GM12878 (cell line): ENCODE measurements at regions not wholly inside any gene's neighbourhood (a gene's known extent, or its start where the extent isn't known, plus 50 kb on each side); places are given as distances from the start of the nearest gene placed in this dataset.

ENCODE experiments used
- ATAC-seq: fragments of 200-7000 bp; cut with Tn5 transposase; 3 replicates; pipeline ENCODE4 v1.9.1; 2020; ENCODE audit warnings: mild to moderate bottlenecking, moderate library complexity
- BruUV-seq: library from RNA; stranded (reverse); fragments of 400-500 nt; replicated peaks from 2 replicates; lab custom pipeline; 2021; lab: Mats Ljungman, UMichigan
- CTCF ChIA-PET: fragments of 300-600 bp; sonication (Branson Sonifier 250); formaldehyde crosslinking; extraction: SDS; loops from one replicate; lab custom pipeline; 2021; ENCODE audit warnings: inconsistent platforms; lab: Yijun Ruan, JAX
- POLR2A ChIA-PET: fragments of 350-600 bp; formaldehyde crosslinking; extraction: SDS; loops from one replicate; lab custom pipeline; 2021; ENCODE audit warnings: inconsistent platforms; lab: Charles Lee
- RAD21 ChIA-PET: fragments of 300-600 bp; sonication (Branson Sonifier 250); formaldehyde crosslinking; loops from one replicate; lab custom pipeline; 2023; ENCODE audit warnings: antibody characterized with exemption; ENCODE audit not compliant: unreplicated experiment; lab: Charles Lee
- SMC1A ChIA-PET: fragments of 300-600 bp; sonication (Branson Sonifier 250); formaldehyde crosslinking; loops from one replicate; lab custom pipeline; 2023; ENCODE audit not compliant: unreplicated experiment, uncharacterized antibody; lab: Charles Lee
- DNase-seq: peaks from one replicate; pipeline ENCODE4 v3.0.0-alpha.2; 2011; ENCODE audit warnings: low read depth, low spot score
- FAIRE-seq: peaks from 3 replicates; lab custom pipeline; 2011; peaks lifted over from hg19 to GRCh38; lab: Jason Lieb, UNC
- H2AFZ ChIP-seq: 2 replicates; pipeline ENCODE4 v1.6.0; 2011; ENCODE audit warnings: low read depth, low read length, control low read depth; ENCODE audit not compliant: control insufficient read depth
- H3K27ac ChIP-seq: 2 replicates; pipeline ENCODE4 v1.5.1; 2011; ENCODE audit warnings: control low read depth; ENCODE audit not compliant: control insufficient read depth, insufficient read depth
- H3K27me3 ChIP-seq, 2 experiments: replicated peaks in 1 of 2; 2 replicates each; pipeline versions ENCODE4 v1.6.0 to v1.6.1; 2011; ENCODE audit warnings: low read length in 1 of 2; ENCODE audit not compliant: control insufficient read depth in 2 of 2, insufficient read depth in 2 of 2
- H3K36me3 ChIP-seq, 2 experiments: 2 replicates each; pipeline ENCODE4 v1.5.1; 2011; ENCODE audit warnings: low read length in 1 of 2; ENCODE audit not compliant: control insufficient read depth in 2 of 2, insufficient read depth in 2 of 2
- H3K4me1 ChIP-seq: 2 replicates; pipeline ENCODE4 v1.6.1; 2011; ENCODE audit warnings: mild to moderate bottlenecking, low read length, moderate library complexity, mixed read lengths; ENCODE audit not compliant: control insufficient read depth, insufficient read depth
- H3K4me2 ChIP-seq: 2 replicates; pipeline ENCODE4 v1.6.0; 2011; ENCODE audit warnings: control low read depth; ENCODE audit not compliant: control insufficient read depth, insufficient read depth
- H3K4me3 ChIP-seq: fragments of 200-600 bp; sonication (generic); 2 replicates; pipeline ENCODE4 v1.5.1; 2016
- H3K79me2 ChIP-seq: 2 replicates; pipeline ENCODE4 v1.6.0; 2011; ENCODE audit warnings: low read length; ENCODE audit not compliant: control insufficient read depth, insufficient read depth
- H3K9ac ChIP-seq: 2 replicates; pipeline ENCODE4 v1.8.0; 2011; ENCODE audit warnings: low read length, control low read depth, mixed read lengths; ENCODE audit not compliant: control insufficient read depth, insufficient read depth
- H3K9me3 ChIP-seq: replicated peaks from 3 replicates; pipeline ENCODE4 v1.5.1; 2011; ENCODE audit warnings: mild to moderate bottlenecking, low read length; ENCODE audit not compliant: control insufficient read depth, insufficient read depth
- H4K20me1 ChIP-seq: 2 replicates; pipeline ENCODE4 v1.6.0; 2011; ENCODE audit not compliant: control insufficient read depth, insufficient read depth
- BMI1 ChIP-seq: fragments of 450-650 bp; IDR thresholded peaks from 2 replicates; pipeline ENCODE4 v1.6.1; 2016; ENCODE audit warnings: mild to moderate bottlenecking, moderate library complexity, borderline replicate concordance
- CEBPB ChIP-seq, 2 experiments: fragments of 150-350 bp in 1 of 2; IDR thresholded peaks; 2 replicates each; pipeline ENCODE4 v1.6.1; 2012 to 2014; ENCODE audit warnings: low read depth in 2 of 2, low read length in 2 of 2, borderline replicate concordance in 1 of 2, inconsistent platforms in 1 of 2
- GABPA ChIP-seq: IDR thresholded peaks from 2 replicates; pipeline ENCODE4 v1.6.1; 2014; ENCODE audit warnings: antibody characterized with exemption, low read depth, mild to moderate bottlenecking, inconsistent platforms
- JUNB ChIP-seq: IDR thresholded peaks from 2 replicates; pipeline ENCODE4 v1.6.1; 2016; ENCODE audit warnings: antibody characterized with exemption, mild to moderate bottlenecking
- NR2C2 ChIP-seq: IDR thresholded peaks from 2 replicates; pipeline ENCODE4 v1.6.1; 2011; ENCODE audit warnings: borderline replicate concordance, low read depth; ENCODE audit not compliant: control insufficient read depth, insufficient read length
- SP1 ChIP-seq: IDR thresholded peaks from one replicate; pipeline ENCODE4 v1.6.1; 2011; ENCODE audit warnings: low read depth, low read length
- SPI1 ChIP-seq: IDR thresholded peaks from 2 replicates; pipeline ENCODE4 v1.6.1; 2011; ENCODE audit warnings: low read depth, mild to moderate bottlenecking, low read length, moderate library complexity, borderline replicate concordance; ENCODE audit not compliant: insufficient read depth
- WGBS: methylation state at CpG from one replicate; pipeline ENCODE4 v1.1.6; 2016; ENCODE audit warnings: low lambda C conversion rate; ENCODE audit not compliant: insufficient replicate concordance, insufficient coverage; ENCODE audit errors: missing lambda C conversion rate; 5-methylcytosine and 5-hydroxymethylcytosine counted together
- in situ Hi-C: fragments of 300-500 bp; cut with MboI; formaldehyde crosslinking; loops from 9 replicates; pipeline ENCODE4 v1.14.3; 2018; ENCODE audit warnings: mixed read lengths
- intact Hi-C: fragments of 100-400 bp; cut with micrococcal nuclease; formaldehyde crosslinking; loops from one replicate; pipeline ENCODE4 v1.14.2; 2022; ENCODE audit not compliant: unreplicated experiment

- CTCF ChIA-PET: no interaction called here
- Histone ChIP-seq H3K4me2 (no peak overlapping the region), H3K79me2 (no peaks in the 10 kb centered on the region), H3K9me3 (no peaks in the 10 kb centered on the region)
- intact Hi-C loops: no loop called here
- FAIRE-seq: no peak
- TF ChIP-seq JUNB (no peak), CEBPB (IDR thresholded peaks at IDR 0.05; ENCODE audit: borderline replicate concordance in 1 of 2, low read depth in 2 of 2, low read length in 2 of 2) (no peak), SP1 (no peak), NR2C2 (no peak)
- TF ChIP-seq, all 136 proteins: peak for 0
- Histone ChIP-seq H3K4me1 (no peaks in the 10 kb centered on the region), H3K27me3 (no peaks in the 10 kb centered on the region), H3K4me3 (no peak overlapping the region), H4K20me1 (no peaks in the 10 kb centered on the region), H2AFZ (no peak overlapping the region), H3K27ac (no peak overlapping the region), H3K36me3 (no peaks in the 10 kb centered on the region), H3K9ac (no peak overlapping the region)
- DNase-seq: no peak
- ChIA-PET POLR2A (interaction anchor here (0.5 kb wide), 1 partner anchor 106 kb away, joined by 5 read pairs; no protein-coding TSS in a partner anchor), RAD21 (no interaction called here), SMC1A (interaction anchor here (1.1 kb wide), 1 partner anchor 197 kb away, joined by 3 read pairs; no protein-coding TSS in a partner anchor)
- WGBS: 0% methylated on average over 1 of the region's 1 CpG
- ATAC-seq: no peak
- BruUV-seq: no TSS peak
- in situ Hi-C loops: no loop called here
These were observed 359.5 kb upstream of the ARGLU1 start for GRCh38 chr13:106927421-106927820.

DNA sequence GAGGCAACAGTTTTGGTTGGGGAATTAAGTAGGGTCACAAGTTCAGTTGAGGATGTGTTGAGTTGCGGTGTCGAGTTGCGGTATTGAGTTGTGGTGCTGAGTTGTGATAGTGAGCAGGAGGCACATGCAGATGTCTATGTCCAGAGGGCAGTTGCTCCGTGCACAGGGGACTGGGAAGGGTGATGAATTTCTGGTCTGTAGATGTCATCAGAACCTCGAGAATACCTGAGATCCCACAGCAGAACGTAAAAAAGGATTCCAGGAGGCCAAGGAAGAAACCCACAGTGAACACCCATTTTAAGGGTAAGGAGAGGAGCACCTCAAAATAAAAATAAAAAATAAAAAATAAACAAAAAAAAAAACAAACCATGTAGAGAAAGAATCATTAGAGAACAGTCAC, 354.4 kb upstream of the ARGLU1 start:
- TF ChIP-seq GABPA (no peak), SPI1 (no peak), BMI1 (no peak)
- Histone ChIP-seq H3K27me3 (no peaks in the 10 kb centered on the region), H3K9ac (no peak overlapping the region), H2AFZ (no peak overlapping the region), H3K4me2 (no peak overlapping the region), H3K9me3 (no peaks in the 10 kb centered on the region), H3K4me1 (no peaks in the 10 kb centered on the region), H3K4me3 (no peak overlapping the region), H4K20me1 (no peaks in the 10 kb centered on the region), H3K27ac (no peak overlapping the region), H3K79me2 (no peaks in the 10 kb centered on the region), H3K36me3 (no peaks in the 10 kb centered on the region)
- FAIRE-seq (no peak), DNase-seq (no peak), ATAC-seq (no peak)
- ChIA-PET SMC1A (interaction anchor here (1.0 kb wide), 1 partner anchor 111 kb away, joined by 3 read pairs; no protein-coding TSS in a partner anchor), CTCF (interaction anchor here (0.7 to 1.1 kb wide), 3 partner anchors 9 to 530 kb away, joined by 3 read pairs; no protein-coding TSS in a partner anchor), RAD21 (interaction anchor here (1.1 to 1.7 kb wide), 3 partner anchors 197 to 201 kb away, joined by 4 to 9 read pairs (median 7); no protein-coding TSS in a partner anchor), POLR2A (no interaction called here)
- intact Hi-C loops (no loop called here), in situ Hi-C loops (no loop called here)
- WGBS: 42% methylated on average over 6 of the region's 6 CpGs
- BruUV-seq: no TSS peak
